ENCODE measurements at regions not wholly inside any gene's neighbourhood (a gene's known extent, or its start where the extent isn't known, plus 50 kb on each side); places are given as distances from the start of the nearest gene placed in this dataset.

GRCh38 chr9:31320494-31320893 lies 1063.9 kb upstream of the ACO1 start:
- Histone ChIP-seq H3K9ac (ENCODE audit: insufficient read depth in 1 of 2, low read depth in 2 of 2, low read length in 2 of 2) (no peak overlapping the region), H4K20me1 (replicated peaks; ENCODE audit: control insufficient read depth, insufficient read depth, low read length) (no peaks in the 10 kb centered on the region), H3K36me3 (ENCODE audit: control insufficient read depth, insufficient read depth, low read length) (no peaks in the 10 kb centered on the region), H3K27me3 (ENCODE audit: control insufficient read depth in 2 of 2, insufficient read depth in 2 of 2, low read length in 2 of 2) (no peaks in the 10 kb centered on the region), H3K4me3 (no peak overlapping the region), H3K9me3 (replicated peaks; ENCODE audit: control insufficient read depth, insufficient read depth, low read depth, low read length) (no peaks in the 10 kb centered on the region), H3K27ac (ENCODE audit: extremely low read depth, low read depth, low read length) (no peak overlapping the region), H3K79me2 (ENCODE audit: control insufficient read depth, insufficient read depth, low read length) (no peaks in the 10 kb centered on the region), H3K9me1 (ENCODE audit: control insufficient read depth, insufficient read depth, low read length) (no peaks in the 10 kb centered on the region), H3K4me1 (replicated peaks in 1 of 2; ENCODE audit: control insufficient read depth in 2 of 2, insufficient read depth in 2 of 2, low read length in 2 of 2) (no peaks in the 10 kb centered on the region), H3K4me2 (ENCODE audit: insufficient read depth, low read length) (no peak overlapping the region), H2AFZ (ENCODE audit: low read depth, low read length) (no peak overlapping the region)
- no CpG with 5 or more reads among the region's 9 CpGs for WGBS (ENCODE audit: insufficient coverage, low coverage, missing lambda C conversion rate)
- TF ChIP-seq MTA3 (IDR thresholded peaks at IDR 0.05; ENCODE audit: borderline replicate concordance), result no peak
- no peak for TF ChIP-seq ZNF507 (tag; conservative IDR thresholded peaks at IDR 0.05)
- TF ChIP-seq ATF2 (CRISPR knock-in tag; IDR thresholded peaks at IDR 0.05), result no peak
- TF ChIP-seq DDX20 (tag; IDR thresholded peaks at IDR 0.05; ENCODE audit: low read depth), result no peak
- TF ChIP-seq DEAF1 (CRISPR knock-in tag; IDR thresholded peaks at IDR 0.05), result no peak
- no peak for TF ChIP-seq GABPB2 (CRISPR knock-in tag; conservative IDR thresholded peaks at IDR 0.05)
- no peak for TF ChIP-seq ZBTB12 (CRISPR knock-in tag; IDR thresholded peaks at IDR 0.05)
- TF ChIP-seq SMARCA4 (IDR thresholded peaks at IDR 0.05), result no peak
- no peak for TF ChIP-seq U2AF1 (optimal IDR thresholded peaks at IDR 0.05; ENCODE audit: low read depth, low read length)
- DNase-seq (ENCODE audit: extremely low read depth in 1 of 4, low spot score in 3 of 4) (no peak), ATAC-seq (no peak), FAIRE-seq (no peak)
- in situ Hi-C loops (cut with MboI) (no loop called here), intact Hi-C loops (cut with micrococcal nuclease) (no loop called here)
- BruUV-seq (replicated peaks), result no TSS peak
- ChIA-PET POLR2A (no interaction called here), CTCF (ENCODE audit: low intra/inter-chr PET ratio) (no interaction called here)

Data from K562 (cell line).